Left ventricle myocardium inferior (tissue), 1 donor: ENCODE measurements at regions not wholly inside any gene's neighbourhood (a gene's known extent, or its start where the extent isn't known, plus 50 kb on each side); places are given as distances from the start of the nearest gene placed in this dataset.

Experiments
- DNase-seq: peaks from one replicate; pipeline ENCODE4 v3.0.0-alpha.2; 2020
- H3K27ac ChIP-seq: fragments of 200-600 bp; replicated peaks from 2 replicates; pipeline ENCODE4 v1.8.0; 2021
- H3K27me3 ChIP-seq: fragments of 200-600 bp; 2 replicates; pipeline ENCODE4 v1.8.0; 2021; ENCODE audit warnings: low read depth
- H3K36me3 ChIP-seq: fragments of 200-600 bp; 2 replicates; pipeline ENCODE4 v1.8.0; 2021
- H3K4me1 ChIP-seq: fragments of 200-600 bp; 2 replicates; pipeline ENCODE4 v1.8.0; 2021
- H3K4me3 ChIP-seq: fragments of 200-600 bp; 2 replicates; pipeline ENCODE4 v1.8.0; 2021; ENCODE audit warnings: mild to moderate bottlenecking, moderate library complexity
- H3K9me3 ChIP-seq: fragments of 200-600 bp; replicated peaks from 2 replicates; pipeline ENCODE4 v1.8.0; 2021
- intact Hi-C: fragments of 100-400 bp; cut with micrococcal nuclease; formaldehyde crosslinking; loops from one replicate; pipeline ENCODE4 v1.11.0; 2022
- TF ChIP-seq, protein P1 (sequence below): fragments of 200-600 bp; IDR thresholded peaks from 2 replicates; pipeline ENCODE4 v1.8.0; 2021; ENCODE audit warnings: antibody characterized with exemption, mild to moderate bottlenecking, borderline replicate concordance
- donor health status: DM: no; HTN: yes; CAD: no; lungs with severe emphysema.

DNA sequence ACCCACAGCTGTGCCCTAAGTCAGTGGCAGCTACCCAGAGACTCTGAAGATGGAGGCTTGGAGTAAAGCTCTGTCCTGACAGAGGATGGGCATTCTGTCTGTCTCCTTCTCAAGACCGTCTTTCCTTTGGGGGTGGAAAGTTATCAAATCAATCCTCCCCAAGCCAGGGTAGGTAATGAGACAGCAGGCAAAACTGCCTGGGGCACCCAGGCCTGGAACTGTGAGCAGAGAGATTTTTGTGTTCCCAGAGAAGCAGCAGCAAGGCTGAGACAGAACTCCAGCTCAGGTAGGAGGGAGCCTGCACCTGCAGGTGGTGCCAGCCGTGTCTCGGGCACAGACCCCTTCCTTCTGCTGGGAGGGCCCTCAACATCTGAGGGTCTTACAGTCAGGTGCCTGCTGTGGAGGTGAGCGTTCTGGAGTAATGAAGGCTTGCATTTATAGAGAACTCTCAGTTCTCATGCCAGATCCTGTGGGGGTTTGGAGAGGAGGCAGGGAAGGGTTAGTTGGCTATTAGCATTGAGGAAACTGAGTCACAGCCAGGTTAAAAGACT, 95.6 kb downstream of the RIPK4 start:
- H3K4me3 ChIP-seq: no peak overlapping the region
- no peak overlapping the region for H3K27ac ChIP-seq
- H3K9me3 ChIP-seq: no peaks in the 10 kb centered on the region
- H3K27me3 ChIP-seq: peaks cover 10% of the 10 kb centered on the region
- no peak for DNase-seq
- H3K36me3 ChIP-seq: no peaks in the 10 kb centered on the region
- H3K4me1 ChIP-seq: peaks cover 8% of the 10 kb centered on the region
- intact Hi-C loops: no loop called here
- TF ChIP-seq, protein P1, sequence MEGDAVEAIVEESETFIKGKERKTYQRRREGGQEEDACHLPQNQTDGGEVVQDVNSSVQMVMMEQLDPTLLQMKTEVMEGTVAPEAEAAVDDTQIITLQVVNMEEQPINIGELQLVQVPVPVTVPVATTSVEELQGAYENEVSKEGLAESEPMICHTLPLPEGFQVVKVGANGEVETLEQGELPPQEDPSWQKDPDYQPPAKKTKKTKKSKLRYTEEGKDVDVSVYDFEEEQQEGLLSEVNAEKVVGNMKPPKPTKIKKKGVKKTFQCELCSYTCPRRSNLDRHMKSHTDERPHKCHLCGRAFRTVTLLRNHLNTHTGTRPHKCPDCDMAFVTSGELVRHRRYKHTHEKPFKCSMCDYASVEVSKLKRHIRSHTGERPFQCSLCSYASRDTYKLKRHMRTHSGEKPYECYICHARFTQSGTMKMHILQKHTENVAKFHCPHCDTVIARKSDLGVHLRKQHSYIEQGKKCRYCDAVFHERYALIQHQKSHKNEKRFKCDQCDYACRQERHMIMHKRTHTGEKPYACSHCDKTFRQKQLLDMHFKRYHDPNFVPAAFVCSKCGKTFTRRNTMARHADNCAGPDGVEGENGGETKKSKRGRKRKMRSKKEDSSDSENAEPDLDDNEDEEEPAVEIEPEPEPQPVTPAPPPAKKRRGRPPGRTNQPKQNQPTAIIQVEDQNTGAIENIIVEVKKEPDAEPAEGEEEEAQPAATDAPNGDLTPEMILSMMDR: no peak

DNA sequence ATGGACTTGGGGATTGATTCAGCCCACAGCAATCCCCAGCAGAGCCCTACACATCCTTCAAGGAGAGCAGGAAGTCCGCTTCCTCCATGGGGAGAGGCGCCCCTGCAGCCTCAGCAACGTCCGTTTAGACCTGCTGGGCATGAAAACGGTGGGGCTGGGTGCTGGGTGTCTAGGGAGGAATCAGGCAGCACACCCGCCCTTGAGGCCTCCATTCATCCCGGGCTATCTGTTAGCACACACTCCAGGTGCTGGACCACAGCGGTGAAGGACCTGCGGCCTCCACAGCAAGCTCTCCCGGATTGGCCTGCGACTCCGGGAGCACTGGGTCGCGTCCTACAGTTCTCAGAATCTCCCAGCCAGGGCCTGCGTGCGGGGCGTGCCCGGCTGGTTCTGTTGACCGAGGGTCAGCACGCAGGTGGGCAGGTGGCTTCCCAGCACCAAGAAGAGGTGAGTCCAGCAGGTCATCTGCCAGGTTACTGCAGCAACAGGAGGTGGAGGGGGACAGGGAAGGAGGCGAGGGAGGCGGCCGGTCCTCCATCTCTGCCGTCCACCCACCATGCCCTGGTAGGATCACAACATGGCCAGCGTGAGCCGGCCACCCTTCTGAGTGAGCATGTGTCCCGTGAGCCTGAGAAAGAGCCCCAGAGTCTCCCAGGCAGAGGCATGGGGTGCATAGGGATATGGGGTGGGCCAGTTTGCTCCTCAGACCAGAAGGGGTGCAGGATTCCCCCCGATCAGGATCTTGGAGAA, 96.6 kb downstream of the RIPK4 start:
- no peaks in the 10 kb centered on the region for H3K9me3 ChIP-seq
- H3K27ac ChIP-seq: no peak overlapping the region
- no peaks in the 10 kb centered on the region for H3K36me3 ChIP-seq
- TF ChIP-seq, protein P1: no peak
- no peak overlapping the region for H3K4me3 ChIP-seq
- peaks cover 11% of the 10 kb centered on the region for H3K4me1 ChIP-seq
- DNase-seq: no peak
- intact Hi-C loops: no loop called here
- peaks cover 19% of the 10 kb centered on the region for H3K27me3 ChIP-seq

DNA sequence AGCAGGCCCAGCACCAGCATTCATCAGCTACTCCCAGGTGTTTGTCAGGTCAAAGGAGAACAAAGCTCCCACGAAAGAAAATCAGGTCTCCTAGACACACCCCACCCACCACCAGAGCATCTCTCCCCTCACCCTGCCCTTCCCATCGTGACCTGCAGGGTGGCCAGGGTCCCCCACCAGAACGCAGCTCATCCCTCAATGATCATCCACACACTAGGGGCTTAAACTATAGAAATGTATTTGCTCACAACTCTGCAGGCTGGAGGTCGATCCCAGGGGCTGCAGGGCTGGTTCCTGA, 97.4 kb downstream of the RIPK4 start:
- H3K27me3 ChIP-seq: peaks cover 26% of the 10 kb centered on the region
- TF ChIP-seq, protein P1: no peak
- H3K4me1 ChIP-seq: peaks cover 19% of the 10 kb centered on the region
- H3K4me3 ChIP-seq: no peak overlapping the region
- no peak for DNase-seq
- no peak overlapping the region for H3K27ac ChIP-seq
- intact Hi-C loops: no loop called here
- no peaks in the 10 kb centered on the region for H3K36me3 ChIP-seq
- H3K9me3 ChIP-seq: no peaks in the 10 kb centered on the region

DNA sequence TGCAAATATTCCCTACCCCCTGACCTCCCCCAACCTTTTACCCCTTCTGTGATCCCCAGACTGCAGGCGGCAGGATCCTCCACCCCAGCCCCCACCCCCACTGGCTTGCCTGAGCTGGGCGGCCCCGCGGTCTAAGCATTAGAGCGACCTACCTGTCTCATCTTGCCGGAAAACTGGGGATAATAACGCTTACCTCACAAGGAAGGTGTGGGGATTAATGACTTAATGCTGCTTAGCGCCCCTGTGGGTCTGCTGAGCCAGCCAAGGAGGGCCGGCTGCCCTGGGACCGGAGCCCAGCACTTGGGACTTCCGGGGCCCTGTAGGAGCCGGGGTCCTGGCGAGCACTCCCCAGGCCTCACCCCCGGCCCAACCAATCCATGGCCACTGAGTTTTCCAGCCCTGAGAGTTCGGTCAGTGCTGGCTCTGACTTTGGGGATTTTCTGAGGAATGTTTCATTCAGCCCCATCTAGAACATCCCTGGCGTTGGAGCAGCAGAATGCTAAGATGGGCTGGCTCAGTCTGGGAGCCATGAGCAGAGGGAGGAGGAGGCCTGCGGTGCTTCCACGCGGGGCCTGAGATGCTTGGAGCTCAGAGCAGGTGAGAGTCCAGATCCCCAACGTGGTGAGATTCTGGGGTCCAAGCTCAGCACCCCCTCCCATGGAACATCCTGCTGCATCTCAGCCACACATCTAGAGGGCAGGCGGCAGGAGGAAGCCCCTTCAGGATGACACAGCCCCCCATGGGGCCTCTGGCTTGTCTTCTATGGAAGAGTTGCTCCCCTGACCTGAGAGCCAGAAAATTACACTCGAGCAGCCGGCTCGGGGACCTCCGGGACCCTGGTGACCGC, 97.9 kb downstream of the RIPK4 start:
- Histone ChIP-seq H3K4me1 (peaks cover 17% of the 10 kb centered on the region), H3K4me3 (no peak overlapping the region), H3K9me3 (no peaks in the 10 kb centered on the region), H3K36me3 (no peaks in the 10 kb centered on the region), H3K27me3 (peaks cover 32% of the 10 kb centered on the region), H3K27ac (no peak overlapping the region)
- TF ChIP-seq, protein P1: no peak
- intact Hi-C loops: no loop called here
- DNase-seq: no peak

DNA sequence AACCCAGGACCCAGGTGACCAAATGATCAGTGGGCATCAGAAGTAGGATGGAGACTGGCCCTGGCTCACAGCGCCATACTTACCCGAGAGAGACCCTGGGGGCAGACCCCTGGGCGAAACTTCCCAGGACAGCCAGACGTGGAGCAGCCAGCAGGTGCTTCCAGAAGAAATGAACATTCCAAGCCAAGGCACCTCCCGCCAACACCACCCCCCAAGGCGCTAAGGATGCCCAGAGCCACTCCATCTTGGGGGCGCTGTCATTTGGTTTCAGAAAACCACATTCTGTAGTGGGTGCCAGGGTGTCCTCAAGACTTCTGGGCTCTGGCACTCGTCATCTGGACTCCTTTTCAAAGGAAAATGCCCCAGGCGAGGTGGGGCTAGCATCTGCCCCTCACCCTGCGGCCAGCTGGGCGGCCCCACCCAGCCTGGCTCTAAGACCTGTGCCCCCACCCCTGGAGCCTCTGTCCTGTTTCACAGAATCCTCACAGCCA, 98.8 kb downstream of the RIPK4 start:
- Histone ChIP-seq H3K4me3 (no peak overlapping the region), H3K27ac (no peak overlapping the region), H3K4me1 (peaks cover 12% of the 10 kb centered on the region), H3K9me3 (no peaks in the 10 kb centered on the region), H3K36me3 (no peaks in the 10 kb centered on the region), H3K27me3 (peaks cover 40% of the 10 kb centered on the region)
- intact Hi-C loops: no loop called here
- DNase-seq: no peak
- TF ChIP-seq, protein P1: no peak
